ENCODE measurements at regions not wholly inside any gene's neighbourhood (a gene's known extent, or its start where the extent isn't known, plus 50 kb on each side); places are given as distances from the start of the nearest gene placed in this dataset.

DNA sequence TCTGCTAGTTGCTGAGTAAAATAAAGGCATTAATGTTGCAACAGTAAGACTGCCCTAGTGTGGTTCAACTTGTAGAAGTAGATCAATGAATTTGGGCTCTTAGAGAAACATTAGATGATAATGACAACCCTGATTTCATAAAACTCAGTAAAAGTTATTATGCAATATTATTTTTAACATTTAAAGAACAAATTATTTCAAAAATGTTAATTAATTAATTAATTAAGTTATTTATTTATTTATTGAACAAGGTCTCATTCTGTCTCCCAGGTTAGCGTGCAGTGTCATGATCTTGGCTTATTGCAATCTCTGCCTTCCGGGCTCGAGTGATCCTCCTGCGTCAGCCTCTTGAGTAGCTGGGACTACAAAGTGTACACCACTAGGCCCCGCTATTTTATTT is 1016.4 kb downstream of the VRK1 start:
- TF ChIP-seq TAF1 (IDR thresholded peaks at IDR 0.05; ENCODE audit: low read depth) (no peak), YY1 (IDR thresholded peaks at IDR 0.05; ENCODE audit: low read depth) (no peak), TEAD4 (IDR thresholded peaks at IDR 0.05) (no peak), CREB1 (IDR thresholded peaks at IDR 0.05; ENCODE audit: low read depth) (no peak), CEBPB (IDR thresholded peaks at IDR 0.05) (no peak), EGR1 (IDR thresholded peaks at IDR 0.05) (no peak), FOXM1 (IDR thresholded peaks at IDR 0.05; ENCODE audit: borderline replicate concordance, low read depth) (no peak), NFIC (IDR thresholded peaks at IDR 0.05) (no peak), EP300 (IDR thresholded peaks at IDR 0.05; ENCODE audit: borderline replicate concordance) (no peak), RAD21 (IDR thresholded peaks at IDR 0.05; ENCODE audit: low read depth) (no peak), USF1 (IDR thresholded peaks at IDR 0.05) (no peak)
- TF ChIP-seq, protein P1, sequence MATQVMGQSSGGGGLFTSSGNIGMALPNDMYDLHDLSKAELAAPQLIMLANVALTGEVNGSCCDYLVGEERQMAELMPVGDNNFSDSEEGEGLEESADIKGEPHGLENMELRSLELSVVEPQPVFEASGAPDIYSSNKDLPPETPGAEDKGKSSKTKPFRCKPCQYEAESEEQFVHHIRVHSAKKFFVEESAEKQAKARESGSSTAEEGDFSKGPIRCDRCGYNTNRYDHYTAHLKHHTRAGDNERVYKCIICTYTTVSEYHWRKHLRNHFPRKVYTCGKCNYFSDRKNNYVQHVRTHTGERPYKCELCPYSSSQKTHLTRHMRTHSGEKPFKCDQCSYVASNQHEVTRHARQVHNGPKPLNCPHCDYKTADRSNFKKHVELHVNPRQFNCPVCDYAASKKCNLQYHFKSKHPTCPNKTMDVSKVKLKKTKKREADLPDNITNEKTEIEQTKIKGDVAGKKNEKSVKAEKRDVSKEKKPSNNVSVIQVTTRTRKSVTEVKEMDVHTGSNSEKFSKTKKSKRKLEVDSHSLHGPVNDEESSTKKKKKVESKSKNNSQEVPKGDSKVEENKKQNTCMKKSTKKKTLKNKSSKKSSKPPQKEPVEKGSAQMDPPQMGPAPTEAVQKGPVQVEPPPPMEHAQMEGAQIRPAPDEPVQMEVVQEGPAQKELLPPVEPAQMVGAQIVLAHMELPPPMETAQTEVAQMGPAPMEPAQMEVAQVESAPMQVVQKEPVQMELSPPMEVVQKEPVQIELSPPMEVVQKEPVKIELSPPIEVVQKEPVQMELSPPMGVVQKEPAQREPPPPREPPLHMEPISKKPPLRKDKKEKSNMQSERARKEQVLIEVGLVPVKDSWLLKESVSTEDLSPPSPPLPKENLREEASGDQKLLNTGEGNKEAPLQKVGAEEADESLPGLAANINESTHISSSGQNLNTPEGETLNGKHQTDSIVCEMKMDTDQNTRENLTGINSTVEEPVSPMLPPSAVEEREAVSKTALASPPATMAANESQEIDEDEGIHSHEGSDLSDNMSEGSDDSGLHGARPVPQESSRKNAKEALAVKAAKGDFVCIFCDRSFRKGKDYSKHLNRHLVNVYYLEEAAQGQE (IDR thresholded peaks at IDR 0.05; ENCODE audit: low read depth), result no peak
- TF ChIP-seq, protein P2, sequence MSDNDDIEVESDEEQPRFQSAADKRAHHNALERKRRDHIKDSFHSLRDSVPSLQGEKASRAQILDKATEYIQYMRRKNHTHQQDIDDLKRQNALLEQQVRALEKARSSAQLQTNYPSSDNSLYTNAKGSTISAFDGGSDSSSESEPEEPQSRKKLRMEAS (IDR thresholded peaks at IDR 0.05), result no peak
